ENCODE measurements at regions not wholly inside any gene's neighbourhood (a gene's known extent, or its start where the extent isn't known, plus 50 kb on each side); places are given as distances from the start of the nearest gene placed in this dataset.
A peak's percentile ranks its signal among the peaks of the same experiment; 100 is the strongest.

DNA sequence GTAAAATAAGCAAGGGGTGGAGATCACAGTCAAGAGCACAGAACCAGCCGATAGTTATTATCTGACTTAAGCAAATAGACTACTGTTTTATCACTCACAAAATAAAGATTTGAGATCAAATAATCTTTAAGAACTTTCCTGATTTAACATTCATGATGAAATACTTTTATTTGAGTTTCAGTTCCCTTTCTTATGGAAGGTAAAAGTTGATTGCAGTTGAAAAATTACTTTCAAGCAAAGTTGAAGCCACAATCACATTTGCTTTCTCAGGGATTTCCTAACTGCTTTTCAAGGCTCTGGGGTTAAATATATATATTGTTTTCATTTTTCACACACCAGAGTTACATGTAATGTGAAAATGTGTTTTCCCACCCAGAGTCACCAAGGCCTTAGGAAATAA is 599.5 kb downstream of the KCNJ3 start:
- H3K4me3 ChIP-seq = no peak overlapping the region
- H3K27me3 ChIP-seq (ENCODE audit: control insufficient read depth in 2 of 2, insufficient read depth in 2 of 2, low read length in 2 of 2) = no peaks in the 10 kb centered on the region
- ATAC-seq = no peak
- no peaks in the 10 kb centered on the region for H3K9me1 ChIP-seq (ENCODE audit: control insufficient read depth, insufficient read depth, low read length)
- ChIA-PET POLR2A (no interaction called here), CTCF (ENCODE audit: low intra/inter-chr PET ratio) (no interaction called here)
- no peak for TF ChIP-seq STAT5A (IDR thresholded peaks at IDR 0.05; ENCODE audit: borderline replicate concordance, low read length)
- no peak for TF ChIP-seq HNRNPUL1 (IDR thresholded peaks at IDR 0.05; ENCODE audit: low read length)
- TF ChIP-seq FOXA3 (CRISPR knock-in tag; conservative IDR thresholded peaks at IDR 0.05 in 1 of 2, IDR thresholded peaks at IDR 0.05 in 1 of 2) = no peak
- no peak for TF ChIP-seq ZNF41 (CRISPR knock-in tag; conservative IDR thresholded peaks at IDR 0.05)
- TF ChIP-seq LCOR (CRISPR knock-in tag; IDR thresholded peaks at IDR 0.05) = no peak
- TF ChIP-seq ESRRA (IDR thresholded peaks at IDR 0.05; ENCODE audit: borderline replicate concordance, low read depth) = no peak
- TF ChIP-seq KAT2B (IDR thresholded peaks at IDR 0.05; ENCODE audit: low read depth, low read length) = no peak
- no peak for TF ChIP-seq SMARCE1 (IDR thresholded peaks at IDR 0.05)
- no peak for TF ChIP-seq HNRNPL (IDR thresholded peaks at IDR 0.05; ENCODE audit: low read depth, low read length)
- TF ChIP-seq SMARCC2 (IDR thresholded peaks at IDR 0.05; ENCODE audit: low read depth) = no peak
- no peak for TF ChIP-seq SOX6 (IDR thresholded peaks at IDR 0.05)
- no peak for TF ChIP-seq CREB1 (IDR thresholded peaks at IDR 0.05)
- no peak for TF ChIP-seq CREB1 (CRISPR knock-in tag; IDR thresholded peaks at IDR 0.05)
- no peak for TF ChIP-seq ZNF551 (CRISPR knock-in tag; IDR thresholded peaks at IDR 0.05)
- no peak for TF ChIP-seq MIER1 (IDR thresholded peaks at IDR 0.05; ENCODE audit: low read depth)
- TF ChIP-seq POLR2AphosphoS2 (IDR thresholded peaks at IDR 0.05; ENCODE audit: low read length) = no peak
- TF ChIP-seq, protein P1, sequence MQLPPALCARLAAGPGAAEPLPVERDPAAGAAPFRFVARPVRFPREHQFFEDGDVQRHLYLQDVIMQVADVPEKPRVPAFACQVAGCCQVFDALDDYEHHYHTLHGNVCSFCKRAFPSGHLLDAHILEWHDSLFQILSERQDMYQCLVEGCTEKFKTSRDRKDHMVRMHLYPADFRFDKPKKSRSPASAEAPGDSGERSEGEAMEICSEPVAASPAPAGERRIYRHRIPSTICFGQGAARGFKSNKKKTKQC (CRISPR knock-in tag; IDR thresholded peaks at IDR 0.05) = no peak
- TF ChIP-seq SMC3 (conservative IDR thresholded peaks at IDR 0.05; ENCODE audit: insufficient read depth, low read depth, low read length) = no peak
- no peak for TF ChIP-seq TSC22D4 (tag; IDR thresholded peaks at IDR 0.05)
- no peak overlapping the region for H3K27ac ChIP-seq (ENCODE audit: extremely low read depth, low read depth, low read length)
- no peaks in the 10 kb centered on the region for H4K20me1 ChIP-seq (replicated peaks; ENCODE audit: control insufficient read depth, insufficient read depth, low read length)
- BruUV-seq (replicated peaks) = no TSS peak
- FAIRE-seq = peak; percentile 15
- DNase-seq (ENCODE audit: extremely low read depth in 1 of 4, low spot score in 3 of 4) = no peak
- no peaks in the 10 kb centered on the region for H3K36me3 ChIP-seq (ENCODE audit: control insufficient read depth, insufficient read depth, low read length)
- H3K4me2 ChIP-seq (ENCODE audit: insufficient read depth, low read length) = no peak overlapping the region
- no peak overlapping the region for H2AFZ ChIP-seq (ENCODE audit: low read depth, low read length)
- H3K4me1 ChIP-seq (replicated peaks in 1 of 2; ENCODE audit: control insufficient read depth in 2 of 2, insufficient read depth in 2 of 2, low read length in 2 of 2) = no peaks in the 10 kb centered on the region
- in situ Hi-C loops (cut with MboI) (no loop called here), intact Hi-C loops (cut with micrococcal nuclease) (no loop called here)
- no peaks in the 10 kb centered on the region for H3K79me2 ChIP-seq (ENCODE audit: control insufficient read depth, insufficient read depth, low read length)
- no peak overlapping the region for H3K9ac ChIP-seq (ENCODE audit: insufficient read depth in 1 of 2, low read depth in 2 of 2, low read length in 2 of 2)
- 0% methylated on average over 1 of the region's 1 CpG for WGBS (ENCODE audit: insufficient coverage, low coverage, missing lambda C conversion rate)
- no peaks in the 10 kb centered on the region for H3K9me3 ChIP-seq (replicated peaks; ENCODE audit: control insufficient read depth, insufficient read depth, low read depth, low read length)

Measured in K562 (cell line).